ENCODE measurements at regions not wholly inside any gene's neighbourhood (a gene's known extent, or its start where the extent isn't known, plus 50 kb on each side); places are given as distances from the start of the nearest gene placed in this dataset.

- no peaks in the 10 kb centered on the region for H3K36me3 ChIP-seq (ENCODE audit: control insufficient read depth, insufficient read depth, low read length)
- ChIA-PET POLR2A (no interaction called here), CTCF (no interaction called here)
- no peak overlapping the region for H3K4me3 ChIP-seq (ENCODE audit: low read depth in 2 of 2, low read length in 2 of 2)
- no peak for TF ChIP-seq TCF7L2 (IDR thresholded peaks at IDR 0.05; ENCODE audit: low read depth, low read length)
- TF ChIP-seq REST (IDR thresholded peaks at IDR 0.05; ENCODE audit: insufficient read depth in 1 of 2, low read depth in 2 of 2, low read length in 1 of 2): no peak
- no peak for TF ChIP-seq SIN3A (IDR thresholded peaks at IDR 0.05; ENCODE audit: borderline replicate concordance, insufficient read depth, low read depth, low read length)
- no peak for TF ChIP-seq POLR2AphosphoS5 (IDR thresholded peaks at IDR 0.05; ENCODE audit: low read depth, low read length)
- TF ChIP-seq, protein P1, sequence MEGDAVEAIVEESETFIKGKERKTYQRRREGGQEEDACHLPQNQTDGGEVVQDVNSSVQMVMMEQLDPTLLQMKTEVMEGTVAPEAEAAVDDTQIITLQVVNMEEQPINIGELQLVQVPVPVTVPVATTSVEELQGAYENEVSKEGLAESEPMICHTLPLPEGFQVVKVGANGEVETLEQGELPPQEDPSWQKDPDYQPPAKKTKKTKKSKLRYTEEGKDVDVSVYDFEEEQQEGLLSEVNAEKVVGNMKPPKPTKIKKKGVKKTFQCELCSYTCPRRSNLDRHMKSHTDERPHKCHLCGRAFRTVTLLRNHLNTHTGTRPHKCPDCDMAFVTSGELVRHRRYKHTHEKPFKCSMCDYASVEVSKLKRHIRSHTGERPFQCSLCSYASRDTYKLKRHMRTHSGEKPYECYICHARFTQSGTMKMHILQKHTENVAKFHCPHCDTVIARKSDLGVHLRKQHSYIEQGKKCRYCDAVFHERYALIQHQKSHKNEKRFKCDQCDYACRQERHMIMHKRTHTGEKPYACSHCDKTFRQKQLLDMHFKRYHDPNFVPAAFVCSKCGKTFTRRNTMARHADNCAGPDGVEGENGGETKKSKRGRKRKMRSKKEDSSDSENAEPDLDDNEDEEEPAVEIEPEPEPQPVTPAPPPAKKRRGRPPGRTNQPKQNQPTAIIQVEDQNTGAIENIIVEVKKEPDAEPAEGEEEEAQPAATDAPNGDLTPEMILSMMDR (IDR thresholded peaks at IDR 0.05): no peak
- H3K4me1 ChIP-seq (ENCODE audit: control insufficient read depth, insufficient read depth, low read length): no peaks in the 10 kb centered on the region
- no peaks in the 10 kb centered on the region for H3K9me3 ChIP-seq (ENCODE audit: control insufficient read depth, insufficient read depth, low read depth, low read length)
- BruUV-seq (replicated peaks): no TSS peak
- in situ Hi-C loops (cut with HindIII; ENCODE audit: low pct_unique_long_range_greater_than_20kb, low sequenced_read_pairs): no loop called here
- no peak for DNase-seq (ENCODE audit: low read depth, low spot score)
- no peak for ATAC-seq
- H3K27ac ChIP-seq (ENCODE audit: low read length): no peak overlapping the region
- no peaks in the 10 kb centered on the region for H3K27me3 ChIP-seq (ENCODE audit: control insufficient read depth, insufficient read depth, low read length)
- intact Hi-C loops (cut with micrococcal nuclease; ENCODE audit: unreplicated experiment): no loop called here
Observed at GRCh38 chr9:104009826-104010225, 84.3 kb upstream of the SMC2 start.

GRCh38 chr9:104022083-104022482, 72.0 kb upstream of the SMC2 start:
- no peak for TF ChIP-seq SIN3A (IDR thresholded peaks at IDR 0.05; ENCODE audit: borderline replicate concordance, insufficient read depth, low read depth, low read length)
- TF ChIP-seq, protein P1 (IDR thresholded peaks at IDR 0.05): no peak
- TF ChIP-seq TCF7L2 (IDR thresholded peaks at IDR 0.05; ENCODE audit: low read depth, low read length): no peak
- TF ChIP-seq POLR2AphosphoS5 (IDR thresholded peaks at IDR 0.05; ENCODE audit: low read depth, low read length): no peak
- TF ChIP-seq REST (IDR thresholded peaks at IDR 0.05; ENCODE audit: insufficient read depth in 1 of 2, low read depth in 2 of 2, low read length in 1 of 2): no peak
- no peak overlapping the region for H3K27ac ChIP-seq (ENCODE audit: low read length)
- no peaks in the 10 kb centered on the region for H3K4me1 ChIP-seq (ENCODE audit: control insufficient read depth, insufficient read depth, low read length)
- H3K36me3 ChIP-seq (ENCODE audit: control insufficient read depth, insufficient read depth, low read length): no peaks in the 10 kb centered on the region
- POLR2A ChIA-PET: no interaction called here
- no peaks in the 10 kb centered on the region for H3K9me3 ChIP-seq (ENCODE audit: control insufficient read depth, insufficient read depth, low read depth, low read length)
- DNase-seq (ENCODE audit: low read depth, low spot score) (no peak), ATAC-seq (no peak)
- no peak overlapping the region for H3K4me3 ChIP-seq (ENCODE audit: low read depth in 2 of 2, low read length in 2 of 2)
- CTCF ChIA-PET: no interaction called here
- BruUV-seq (replicated peaks): no TSS peak
- intact Hi-C loops (cut with micrococcal nuclease; ENCODE audit: unreplicated experiment): no loop called here
- in situ Hi-C loops (cut with HindIII; ENCODE audit: low pct_unique_long_range_greater_than_20kb, low sequenced_read_pairs): no loop called here
- H3K27me3 ChIP-seq (ENCODE audit: control insufficient read depth, insufficient read depth, low read length): no peaks in the 10 kb centered on the region
